H9 (cell line): ENCODE measurements at regions not wholly inside any gene's neighbourhood (a gene's known extent, or its start where the extent isn't known, plus 50 kb on each side); places are given as distances from the start of the nearest gene placed in this dataset.

Source experiments
- DNase-seq: peaks from one replicate; pipeline ENCODE4 v3.0.0-alpha.2; 2017
- H2AFZ ChIP-seq: one replicate; pipeline ENCODE4 v1.6.1; 2013; ENCODE audit warnings: mild to moderate bottlenecking, low read length, control low read depth, moderate library complexity
- H2AK5ac ChIP-seq: 2 replicates; pipeline ENCODE4 v1.6.1; 2013; ENCODE audit warnings: low read length, control low read depth, mixed read lengths; ENCODE audit not compliant: insufficient read length
- H2BK120ac ChIP-seq: one replicate; pipeline ENCODE4 v1.6.1; 2013; ENCODE audit warnings: low read depth, mild to moderate bottlenecking, low read length, control low read depth, inconsistent platforms; ENCODE audit not compliant: poor library complexity, severe bottlenecking
- H2BK12ac ChIP-seq: 2 replicates; pipeline ENCODE4 v1.6.1; 2013; ENCODE audit warnings: low read length, control low read depth, mixed read lengths, low read depth; ENCODE audit not compliant: insufficient read length
- H2BK15ac ChIP-seq: 2 replicates; pipeline ENCODE4 v1.6.1; 2013; ENCODE audit warnings: low read depth, low read length, control low read depth
- H2BK20ac ChIP-seq: one replicate; pipeline ENCODE4 v1.6.1; 2013; ENCODE audit warnings: low read depth, mild to moderate bottlenecking, low read length, control low read depth, inconsistent platforms; ENCODE audit not compliant: poor library complexity, severe bottlenecking
- H2BK5ac ChIP-seq: 2 replicates; pipeline ENCODE4 v1.6.1; 2013; ENCODE audit warnings: low read length, control low read depth, mixed read lengths; ENCODE audit not compliant: insufficient read length
- H3K14ac ChIP-seq: 2 replicates; pipeline ENCODE4 v1.6.1; 2013; ENCODE audit warnings: low read length, control low read depth; ENCODE audit not compliant: insufficient read depth
- H3K18ac ChIP-seq: 2 replicates; pipeline ENCODE4 v1.6.1; 2013; ENCODE audit warnings: low read depth, mild to moderate bottlenecking, mixed read lengths, low read length, control low read depth; ENCODE audit not compliant: insufficient read length
- H3K23ac ChIP-seq: 2 replicates; pipeline ENCODE4 v1.6.1; 2013; ENCODE audit warnings: low read length, control low read depth, mixed read lengths, low read depth; ENCODE audit not compliant: insufficient read length
- H3K23me2 ChIP-seq: 2 replicates; pipeline ENCODE4 v1.6.1; 2013; ENCODE audit warnings: low read depth, mild to moderate bottlenecking, mixed read lengths, low read length, control low read depth; ENCODE audit not compliant: insufficient read length, poor library complexity, severe bottlenecking
- H3K27ac ChIP-seq: 2 replicates; pipeline ENCODE4 v1.5.1; 2013; ENCODE audit warnings: low read length, control low read depth, mixed read lengths, low read depth; ENCODE audit not compliant: insufficient read length
- H3K27me3 ChIP-seq: 2 replicates; pipeline ENCODE4 v1.6.1; 2013; ENCODE audit warnings: low read length, control low read depth, inconsistent platforms; ENCODE audit not compliant: insufficient read depth
- H3K4ac ChIP-seq: 2 replicates; pipeline ENCODE4 v1.6.1; 2013; ENCODE audit warnings: low read depth, mild to moderate bottlenecking, control low read depth, inconsistent platforms, low read length, moderate library complexity
- H3K4me1 ChIP-seq: 2 replicates; pipeline ENCODE4 v1.6.1; 2013; ENCODE audit warnings: low read length, control low read depth, inconsistent platforms; ENCODE audit not compliant: insufficient read depth
- H3K4me2 ChIP-seq: 2 replicates; pipeline ENCODE4 v1.6.1; 2013; ENCODE audit warnings: low read length, control low read depth, mixed read lengths; ENCODE audit not compliant: insufficient read length, insufficient read depth
- H3K56ac ChIP-seq: 2 replicates; pipeline ENCODE4 v1.6.1; 2013; ENCODE audit warnings: low read depth, mild to moderate bottlenecking, mixed read lengths, low read length, control low read depth; ENCODE audit not compliant: insufficient read length
- H3K79me1 ChIP-seq: 2 replicates; pipeline ENCODE4 v1.6.1; 2013; ENCODE audit warnings: low read depth, mild to moderate bottlenecking, moderate library complexity, low read length, control low read depth, inconsistent platforms; ENCODE audit not compliant: insufficient read depth, poor library complexity, severe bottlenecking
- H3K79me2 ChIP-seq: 2 replicates; pipeline ENCODE4 v1.6.1; 2013; ENCODE audit warnings: low read length, control low read depth, inconsistent platforms; ENCODE audit not compliant: insufficient read depth
- H3K9ac ChIP-seq: 2 replicates; pipeline ENCODE4 v1.6.1; 2013; ENCODE audit warnings: low read length, control low read depth, mixed read lengths; ENCODE audit not compliant: insufficient read length; ENCODE audit errors: extremely low read depth
- H3K9me3 ChIP-seq: one replicate; pipeline ENCODE4 v1.6.1; 2013; ENCODE audit warnings: low read depth, low read length, inconsistent platforms; ENCODE audit not compliant: control insufficient read depth
- H3T11ph ChIP-seq: one replicate; pipeline ENCODE4 v1.6.1; 2013; ENCODE audit warnings: mild to moderate bottlenecking, low read length, control low read depth, inconsistent platforms
- H4K20me1 ChIP-seq: one replicate; pipeline ENCODE4 v1.6.1; 2013; ENCODE audit not compliant: control insufficient read depth, insufficient read length, insufficient read depth
- H4K5ac ChIP-seq: 2 replicates; pipeline ENCODE4 v1.6.1; 2013; ENCODE audit warnings: low read depth, mild to moderate bottlenecking, mixed read lengths, low read length, control low read depth; ENCODE audit not compliant: insufficient read length
- H4K8ac ChIP-seq: replicated peaks from 2 replicates; pipeline ENCODE4 v1.6.1; 2013; ENCODE audit warnings: low read length, control low read depth, mixed read lengths, low read depth; ENCODE audit not compliant: insufficient read length
- H4K91ac ChIP-seq: 2 replicates; pipeline ENCODE4 v1.6.1; 2013; ENCODE audit warnings: low read depth, mild to moderate bottlenecking, moderate library complexity, mixed read lengths, low read length, control low read depth; ENCODE audit not compliant: insufficient read length
- H3K27ac Mint-ChIP-seq, 3 experiments: 2 replicates in 2 of 3; 3 replicates in 1 of 3; pipeline ENCODE4 v1.8.0; 2020 to 2021; ENCODE audit warnings: mixed read lengths in 3 of 3, mild to moderate bottlenecking in 1 of 3, moderate library complexity in 1 of 3
- H3K27me3 Mint-ChIP-seq: 2 replicates; pipeline ENCODE4 v1.8.0; 2021; ENCODE audit warnings: low read depth, mild to moderate bottlenecking, moderate library complexity, mixed read lengths
- H3K36me3 Mint-ChIP-seq, 3 experiments: 2 replicates in 2 of 3; 3 replicates in 1 of 3; pipeline ENCODE4 v1.8.0; 2020 to 2021; ENCODE audit warnings: low read depth in 3 of 3, mixed read lengths in 3 of 3; ENCODE audit not compliant: insufficient read depth in 1 of 3
- H3K4me1 Mint-ChIP-seq, 2 experiments: 2 replicates each; pipeline ENCODE4 v1.8.0; 2020; ENCODE audit warnings: mixed read lengths in 2 of 2
- H3K4me3 Mint-ChIP-seq, 2 experiments: 2 replicates in 1 of 2; 3 replicates in 1 of 2; pipeline ENCODE4 v1.8.0; 2020 to 2021; ENCODE audit warnings: mild to moderate bottlenecking in 2 of 2, mixed read lengths in 2 of 2, moderate library complexity in 1 of 2
- H3K9me3 Mint-ChIP-seq, 2 experiments: 2 replicates in 1 of 2; 3 replicates in 1 of 2; pipeline ENCODE4 v1.8.0; 2020; ENCODE audit warnings: mild to moderate bottlenecking in 2 of 2, mixed read lengths in 2 of 2, moderate library complexity in 1 of 2
- WGBS: extraction: QIAGEN DNeasy Blood & Tissue Kit; methylation state at CpG from one replicate; pipeline ENCODE4 v1.1.7; 2013; ENCODE audit warnings: missing lambda C conversion rate, low lambda C conversion rate, mixed read lengths; ENCODE audit not compliant: insufficient read length; ENCODE audit errors: extremely low coverage; 5-methylcytosine and 5-hydroxymethylcytosine counted together
- TF ChIP-seq, protein P1 (sequence below): fragments of 200-600 bp; sonication (generic); conservative IDR thresholded peaks from 3 replicates; pipeline ENCODE4 v1.8.0; 2021; ENCODE audit warnings: antibody characterized with exemption, mild to moderate bottlenecking

DNA sequence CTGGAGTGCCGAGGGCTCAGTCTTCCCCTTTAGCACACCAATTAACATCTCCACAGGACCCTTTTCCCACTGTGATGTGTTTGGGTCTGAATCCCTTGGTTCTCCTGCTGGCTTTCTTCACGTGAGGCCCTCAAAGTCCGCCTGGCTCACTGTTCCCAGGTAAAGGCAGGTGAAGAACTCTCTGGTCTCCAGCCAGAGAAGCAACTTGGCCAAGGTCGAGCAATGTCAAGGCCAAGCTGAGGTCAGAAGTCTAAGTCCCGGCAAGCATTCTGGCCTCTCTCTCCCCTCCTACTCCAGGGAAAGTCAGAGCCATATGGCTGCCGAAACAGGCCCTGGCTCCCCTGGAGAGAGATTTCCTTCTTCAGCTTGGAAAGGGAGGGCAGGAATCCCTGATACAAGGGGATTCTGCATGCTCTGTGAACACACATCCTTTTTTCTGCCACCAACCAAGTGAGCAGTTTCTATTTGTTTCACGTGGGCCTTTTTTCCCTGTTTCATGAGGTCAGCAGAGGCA is 61.4 kb upstream of the ESRRB start:
- Mint-ChIP-seq H3K36me3 (no peaks in the 10 kb centered on the region), H3K27ac (peak overlapping the region; percentile 80 to 95 (median 81); a peak in 5 of 7 replicates), H3K27me3 (peaks cover 62% of the 10 kb centered on the region), H3K4me1 (peaks cover 53 to 64% of the 10 kb centered on the region in 2 experiments), H3K4me3 (peak overlapping the region; percentile 27 to 59; a peak in 4 of 5 replicates), H3K9me3 (no peaks in the 10 kb centered on the region; a peak in 1 of 5 replicates)
- H4K20me1 ChIP-seq = no peaks in the 10 kb centered on the region
- no peak overlapping the region for H3K9ac ChIP-seq
- H2BK20ac ChIP-seq = no peak overlapping the region
- peaks cover 2% of the 10 kb centered on the region; the same call in 1 of the 2 replicates for H3K27me3 ChIP-seq
- H3K4me2 ChIP-seq = peak overlapping the region; percentile 35
- no peak overlapping the region for H3T11ph ChIP-seq
- DNase-seq = peak; percentile 43
- no peak overlapping the region for H4K5ac ChIP-seq
- no peak overlapping the region for H3K56ac ChIP-seq
- no peaks in the 10 kb centered on the region for H3K79me1 ChIP-seq
- no peak overlapping the region for H3K23ac ChIP-seq
- peak overlapping the region; percentile 55; the same call in 1 of the 2 replicates for H3K14ac ChIP-seq
- no peak overlapping the region for H3K18ac ChIP-seq
- no peak overlapping the region for H2BK12ac ChIP-seq
- TF ChIP-seq, protein P1, sequence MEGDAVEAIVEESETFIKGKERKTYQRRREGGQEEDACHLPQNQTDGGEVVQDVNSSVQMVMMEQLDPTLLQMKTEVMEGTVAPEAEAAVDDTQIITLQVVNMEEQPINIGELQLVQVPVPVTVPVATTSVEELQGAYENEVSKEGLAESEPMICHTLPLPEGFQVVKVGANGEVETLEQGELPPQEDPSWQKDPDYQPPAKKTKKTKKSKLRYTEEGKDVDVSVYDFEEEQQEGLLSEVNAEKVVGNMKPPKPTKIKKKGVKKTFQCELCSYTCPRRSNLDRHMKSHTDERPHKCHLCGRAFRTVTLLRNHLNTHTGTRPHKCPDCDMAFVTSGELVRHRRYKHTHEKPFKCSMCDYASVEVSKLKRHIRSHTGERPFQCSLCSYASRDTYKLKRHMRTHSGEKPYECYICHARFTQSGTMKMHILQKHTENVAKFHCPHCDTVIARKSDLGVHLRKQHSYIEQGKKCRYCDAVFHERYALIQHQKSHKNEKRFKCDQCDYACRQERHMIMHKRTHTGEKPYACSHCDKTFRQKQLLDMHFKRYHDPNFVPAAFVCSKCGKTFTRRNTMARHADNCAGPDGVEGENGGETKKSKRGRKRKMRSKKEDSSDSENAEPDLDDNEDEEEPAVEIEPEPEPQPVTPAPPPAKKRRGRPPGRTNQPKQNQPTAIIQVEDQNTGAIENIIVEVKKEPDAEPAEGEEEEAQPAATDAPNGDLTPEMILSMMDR = no peak
- H3K4me1 ChIP-seq = peaks cover 16% of the 10 kb centered on the region; the same call in 1 of the 2 replicates
- H3K4ac ChIP-seq = no peak overlapping the region
- H4K91ac ChIP-seq = no peak overlapping the region
- H2BK5ac ChIP-seq = no peak overlapping the region
- H2AFZ ChIP-seq = no peak overlapping the region
- no peak overlapping the region for H2AK5ac ChIP-seq
- peaks cover 8% of the 10 kb centered on the region for H3K23me2 ChIP-seq
- H4K8ac ChIP-seq = no peak overlapping the region
- no peak overlapping the region for H2BK120ac ChIP-seq
- no peak overlapping the region for H2BK15ac ChIP-seq
- no CpG with 5 or more reads among the region's 7 CpGs for WGBS
- H3K79me2 ChIP-seq = no peaks in the 10 kb centered on the region
- no peaks in the 10 kb centered on the region for H3K9me3 ChIP-seq
- H3K27ac ChIP-seq = no peak overlapping the region
